ENCODE measurements at regions not wholly inside any gene's neighbourhood (a gene's known extent, or its start where the extent isn't known, plus 50 kb on each side); places are given as distances from the start of the nearest gene placed in this dataset.

DNA sequence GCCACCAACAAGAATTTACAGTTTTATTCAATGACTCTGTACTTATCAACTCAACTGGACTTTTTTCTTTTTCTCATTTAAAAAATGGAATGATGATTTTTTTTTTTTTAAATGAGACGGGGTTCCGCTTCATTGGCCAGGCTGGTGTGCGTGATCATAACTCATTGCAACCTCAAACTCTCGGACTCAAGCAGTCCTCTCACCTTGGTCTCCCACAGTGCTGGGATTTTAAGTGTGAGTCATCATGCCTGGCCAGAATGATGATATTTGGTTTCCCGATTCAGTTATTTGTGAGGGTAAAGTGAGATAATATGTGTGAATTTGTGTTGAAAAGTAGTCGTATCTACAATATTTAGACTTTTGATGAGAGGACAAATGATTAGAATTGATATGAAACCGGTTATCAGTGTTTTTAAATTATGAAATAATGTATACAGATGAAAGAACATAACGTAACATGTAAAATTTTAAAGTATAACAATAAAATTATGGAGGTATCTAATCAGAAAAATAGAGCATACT is 66.0 kb upstream of the UNC5C start:
- TF ChIP-seq, protein P1, sequence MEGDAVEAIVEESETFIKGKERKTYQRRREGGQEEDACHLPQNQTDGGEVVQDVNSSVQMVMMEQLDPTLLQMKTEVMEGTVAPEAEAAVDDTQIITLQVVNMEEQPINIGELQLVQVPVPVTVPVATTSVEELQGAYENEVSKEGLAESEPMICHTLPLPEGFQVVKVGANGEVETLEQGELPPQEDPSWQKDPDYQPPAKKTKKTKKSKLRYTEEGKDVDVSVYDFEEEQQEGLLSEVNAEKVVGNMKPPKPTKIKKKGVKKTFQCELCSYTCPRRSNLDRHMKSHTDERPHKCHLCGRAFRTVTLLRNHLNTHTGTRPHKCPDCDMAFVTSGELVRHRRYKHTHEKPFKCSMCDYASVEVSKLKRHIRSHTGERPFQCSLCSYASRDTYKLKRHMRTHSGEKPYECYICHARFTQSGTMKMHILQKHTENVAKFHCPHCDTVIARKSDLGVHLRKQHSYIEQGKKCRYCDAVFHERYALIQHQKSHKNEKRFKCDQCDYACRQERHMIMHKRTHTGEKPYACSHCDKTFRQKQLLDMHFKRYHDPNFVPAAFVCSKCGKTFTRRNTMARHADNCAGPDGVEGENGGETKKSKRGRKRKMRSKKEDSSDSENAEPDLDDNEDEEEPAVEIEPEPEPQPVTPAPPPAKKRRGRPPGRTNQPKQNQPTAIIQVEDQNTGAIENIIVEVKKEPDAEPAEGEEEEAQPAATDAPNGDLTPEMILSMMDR (conservative IDR thresholded peaks at IDR 0.05): no peak
- TF ChIP-seq EZH2 (IDR thresholded peaks at IDR 0.05; ENCODE audit: low read depth): no peak
